K562 (cell line): ENCODE measurements at regions not wholly inside any gene's neighbourhood (a gene's known extent, or its start where the extent isn't known, plus 50 kb on each side); places are given as distances from the start of the nearest gene placed in this dataset.

Experiments
- EZH2 ChIP-seq: IDR thresholded peaks from 2 replicates; pipeline ENCODE4 v1.6.1; 2012; ENCODE audit warnings: low read depth, mild to moderate bottlenecking, inconsistent platforms, low read length, borderline replicate concordance
- RFX5 ChIP-seq: IDR thresholded peaks from 2 replicates; pipeline ENCODE4 v1.6.1; 2011; ENCODE audit warnings: low read depth, mild to moderate bottlenecking, improper control_type of control experiment, low read length
- SMARCA5 ChIP-seq: fragments of 450-650 bp; IDR thresholded peaks from 2 replicates; pipeline ENCODE4 v1.6.1; 2016
- ZC3H8 ChIP-seq: fragments of 450-650 bp; IDR thresholded peaks from 2 replicates; pipeline ENCODE4 v1.6.1; 2017
- TF ChIP-seq, protein P1 (sequence below), 3 experiments: IDR thresholded peaks in 2 of 3; conservative IDR thresholded peaks in 1 of 3; 2 replicates each; pipeline ENCODE4 v1.5.1; 2011 to 2012; ENCODE audit warnings: low read length in 3 of 3, mild to moderate bottlenecking in 3 of 3, control low read depth in 2 of 3, improper control_type of control experiment in 1 of 3, inconsistent platforms in 1 of 3, low read depth in 1 of 3, mixed read lengths in 1 of 3, moderate library complexity in 1 of 3; ENCODE audit not compliant: insufficient read depth in 2 of 3
- TF ChIP-seq, protein P2 (sequence below): sonication (generic); formaldehyde crosslinking; IDR thresholded peaks from 2 replicates; pipeline ENCODE4 v1.5.0; 2020; ENCODE audit warnings: missing genetic modification reagents
- TF ChIP-seq, protein P3 (sequence below), 2 experiments: IDR thresholded peaks; 2 replicates each; pipeline ENCODE4 v1.6.1; 2011; ENCODE audit warnings: borderline replicate concordance in 1 of 2, control low read depth in 1 of 2, low read depth in 1 of 2, low read length in 1 of 2, mild to moderate bottlenecking in 1 of 2, mixed read lengths in 1 of 2, moderate library complexity in 1 of 2; ENCODE audit not compliant: insufficient read depth in 1 of 2, insufficient read length in 1 of 2, poor library complexity in 1 of 2, severe bottlenecking in 1 of 2; ENCODE audit errors: extremely low read depth in 1 of 2
- TF ChIP-seq, protein P4 (sequence below): fragments of 250-450 bp; sonication (Bioruptor Pico); IDR thresholded peaks from 2 replicates; pipeline ENCODE4 v1.5.0; 2020; ENCODE audit warnings: mild to moderate bottlenecking

DNA sequence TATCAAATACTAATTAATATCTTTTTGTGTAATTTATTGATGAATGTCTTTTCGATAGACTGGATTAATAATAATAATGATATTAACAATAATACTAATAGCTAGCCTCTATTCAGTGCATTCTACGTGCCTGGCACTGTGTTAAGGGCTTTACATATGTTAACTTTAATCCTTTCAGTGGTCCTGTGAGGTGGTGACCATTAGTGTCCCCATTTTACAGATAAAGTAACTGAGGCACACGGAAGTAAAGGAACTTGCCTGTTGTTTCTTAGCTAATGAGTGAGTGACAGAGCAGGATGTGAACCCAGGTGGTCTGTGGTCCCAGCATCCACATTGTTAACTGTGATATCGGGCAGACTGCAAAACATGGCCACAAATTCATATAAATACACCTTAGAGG is 335.7 kb upstream of the PROX1 start:
- TF ChIP-seq, protein P1, sequence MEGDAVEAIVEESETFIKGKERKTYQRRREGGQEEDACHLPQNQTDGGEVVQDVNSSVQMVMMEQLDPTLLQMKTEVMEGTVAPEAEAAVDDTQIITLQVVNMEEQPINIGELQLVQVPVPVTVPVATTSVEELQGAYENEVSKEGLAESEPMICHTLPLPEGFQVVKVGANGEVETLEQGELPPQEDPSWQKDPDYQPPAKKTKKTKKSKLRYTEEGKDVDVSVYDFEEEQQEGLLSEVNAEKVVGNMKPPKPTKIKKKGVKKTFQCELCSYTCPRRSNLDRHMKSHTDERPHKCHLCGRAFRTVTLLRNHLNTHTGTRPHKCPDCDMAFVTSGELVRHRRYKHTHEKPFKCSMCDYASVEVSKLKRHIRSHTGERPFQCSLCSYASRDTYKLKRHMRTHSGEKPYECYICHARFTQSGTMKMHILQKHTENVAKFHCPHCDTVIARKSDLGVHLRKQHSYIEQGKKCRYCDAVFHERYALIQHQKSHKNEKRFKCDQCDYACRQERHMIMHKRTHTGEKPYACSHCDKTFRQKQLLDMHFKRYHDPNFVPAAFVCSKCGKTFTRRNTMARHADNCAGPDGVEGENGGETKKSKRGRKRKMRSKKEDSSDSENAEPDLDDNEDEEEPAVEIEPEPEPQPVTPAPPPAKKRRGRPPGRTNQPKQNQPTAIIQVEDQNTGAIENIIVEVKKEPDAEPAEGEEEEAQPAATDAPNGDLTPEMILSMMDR (IDR thresholded peaks at IDR 0.05 in 2 of 3, conservative IDR thresholded peaks at IDR 0.05 in 1 of 3; ENCODE audit: insufficient read depth in 2 of 3, low read depth in 1 of 3, low read length in 3 of 3) = no peak
- TF ChIP-seq RFX5 (no peak), EZH2 (no peak), SMARCA5 (no peak), ZC3H8 (no peak)
- TF ChIP-seq, protein P2, sequence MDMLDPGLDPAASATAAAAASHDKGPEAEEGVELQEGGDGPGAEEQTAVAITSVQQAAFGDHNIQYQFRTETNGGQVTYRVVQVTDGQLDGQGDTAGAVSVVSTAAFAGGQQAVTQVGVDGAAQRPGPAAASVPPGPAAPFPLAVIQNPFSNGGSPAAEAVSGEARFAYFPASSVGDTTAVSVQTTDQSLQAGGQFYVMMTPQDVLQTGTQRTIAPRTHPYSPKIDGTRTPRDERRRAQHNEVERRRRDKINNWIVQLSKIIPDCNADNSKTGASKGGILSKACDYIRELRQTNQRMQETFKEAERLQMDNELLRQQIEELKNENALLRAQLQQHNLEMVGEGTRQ (CRISPR knock-in tag) = no peak
- TF ChIP-seq, protein P3, sequence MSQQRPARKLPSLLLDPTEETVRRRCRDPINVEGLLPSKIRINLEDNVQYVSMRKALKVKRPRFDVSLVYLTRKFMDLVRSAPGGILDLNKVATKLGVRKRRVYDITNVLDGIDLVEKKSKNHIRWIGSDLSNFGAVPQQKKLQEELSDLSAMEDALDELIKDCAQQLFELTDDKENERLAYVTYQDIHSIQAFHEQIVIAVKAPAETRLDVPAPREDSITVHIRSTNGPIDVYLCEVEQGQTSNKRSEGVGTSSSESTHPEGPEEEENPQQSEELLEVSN (IDR thresholded peaks at IDR 0.05; ENCODE audit: borderline replicate concordance in 1 of 2, extremely low read depth in 1 of 2, insufficient read depth in 1 of 2, insufficient read length in 1 of 2, low read depth in 1 of 2, low read length in 1 of 2, poor library complexity in 1 of 2, severe bottlenecking in 1 of 2) = no peak
- TF ChIP-seq, protein P4, sequence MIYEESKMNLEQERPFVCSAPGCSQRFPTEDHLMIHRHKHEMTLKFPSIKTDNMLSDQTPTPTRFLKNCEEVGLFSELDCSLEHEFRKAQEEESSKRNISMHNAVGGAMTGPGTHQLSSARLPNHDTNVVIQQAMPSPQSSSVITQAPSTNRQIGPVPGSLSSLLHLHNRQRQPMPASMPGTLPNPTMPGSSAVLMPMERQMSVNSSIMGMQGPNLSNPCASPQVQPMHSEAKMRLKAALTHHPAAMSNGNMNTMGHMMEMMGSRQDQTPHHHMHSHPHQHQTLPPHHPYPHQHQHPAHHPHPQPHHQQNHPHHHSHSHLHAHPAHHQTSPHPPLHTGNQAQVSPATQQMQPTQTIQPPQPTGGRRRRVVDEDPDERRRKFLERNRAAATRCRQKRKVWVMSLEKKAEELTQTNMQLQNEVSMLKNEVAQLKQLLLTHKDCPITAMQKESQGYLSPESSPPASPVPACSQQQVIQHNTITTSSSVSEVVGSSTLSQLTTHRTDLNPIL (CRISPR knock-in tag) = no peak
